ENCODE measurements at regions not wholly inside any gene's neighbourhood (a gene's known extent, or its start where the extent isn't known, plus 50 kb on each side); places are given as distances from the start of the nearest gene placed in this dataset.

DNA sequence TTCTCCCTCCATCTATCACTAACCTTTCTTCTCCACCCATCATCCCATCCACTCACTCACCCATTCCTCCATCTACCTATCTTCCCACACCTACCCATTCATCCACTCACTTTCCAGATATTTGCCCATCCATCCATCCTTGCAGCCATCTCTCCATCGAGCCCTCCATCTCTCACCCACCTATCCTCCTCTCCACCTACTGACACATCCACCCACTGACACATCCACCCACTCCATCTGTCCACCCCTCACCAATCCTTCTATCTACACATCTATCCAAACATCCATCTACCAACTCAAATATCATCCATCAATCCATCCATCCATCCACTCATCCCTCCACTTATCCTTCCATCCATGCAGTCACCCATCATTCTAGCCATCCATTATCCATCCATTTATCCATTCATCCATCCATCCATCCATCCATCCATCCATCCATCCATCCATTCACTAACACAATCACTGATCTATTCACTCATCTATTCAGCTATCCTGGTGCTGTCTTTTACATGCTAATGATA, 68.9 kb upstream of the SPTLC1 start:
- no peak for DNase-seq (ENCODE audit: extremely low spot score)
- POLR2A ChIA-PET = no interaction called here
- TF ChIP-seq NFRKB (IDR thresholded peaks at IDR 0.05) = no peak
- no peak for TF ChIP-seq LEF1 (IDR thresholded peaks at IDR 0.05; ENCODE audit: borderline replicate concordance)
- TF ChIP-seq SP1 (IDR thresholded peaks at IDR 0.05) = no peak
- no peak for TF ChIP-seq ZNF384 (IDR thresholded peaks at IDR 0.05)
- no peak for TF ChIP-seq TARDBP (IDR thresholded peaks at IDR 0.05)
- TF ChIP-seq CTBP1 (IDR thresholded peaks at IDR 0.05; ENCODE audit: borderline replicate concordance) = no peak
- TF ChIP-seq FOXK2 (IDR thresholded peaks at IDR 0.05) = no peak
- TF ChIP-seq HDGF (IDR thresholded peaks at IDR 0.05; ENCODE audit: borderline replicate concordance) = no peak
- TF ChIP-seq ELF4 (IDR thresholded peaks at IDR 0.05) = no peak
- TF ChIP-seq, protein P1, sequence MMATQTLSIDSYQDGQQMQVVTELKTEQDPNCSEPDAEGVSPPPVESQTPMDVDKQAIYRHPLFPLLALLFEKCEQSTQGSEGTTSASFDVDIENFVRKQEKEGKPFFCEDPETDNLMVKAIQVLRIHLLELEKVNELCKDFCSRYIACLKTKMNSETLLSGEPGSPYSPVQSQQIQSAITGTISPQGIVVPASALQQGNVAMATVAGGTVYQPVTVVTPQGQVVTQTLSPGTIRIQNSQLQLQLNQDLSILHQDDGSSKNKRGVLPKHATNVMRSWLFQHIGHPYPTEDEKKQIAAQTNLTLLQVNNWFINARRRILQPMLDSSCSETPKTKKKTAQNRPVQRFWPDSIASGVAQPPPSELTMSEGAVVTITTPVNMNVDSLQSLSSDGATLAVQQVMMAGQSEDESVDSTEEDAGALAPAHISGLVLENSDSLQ (IDR thresholded peaks at IDR 0.05) = no peak
- no peak for TF ChIP-seq L3MBTL2 (conservative IDR thresholded peaks at IDR 0.05)
- TF ChIP-seq FOXA1 (IDR thresholded peaks at IDR 0.05) = no peak
- no peak for TF ChIP-seq FOXM1 (IDR thresholded peaks at IDR 0.05; ENCODE audit: borderline replicate concordance)
- no peak for TF ChIP-seq SUZ12 (IDR thresholded peaks at IDR 0.05)
- no peak for TF ChIP-seq BHLHE40 (IDR thresholded peaks at IDR 0.05; ENCODE audit: borderline replicate concordance)
- no peak for TF ChIP-seq ARNT (IDR thresholded peaks at IDR 0.05)
- CTCF ChIA-PET = no interaction called here

DNA sequence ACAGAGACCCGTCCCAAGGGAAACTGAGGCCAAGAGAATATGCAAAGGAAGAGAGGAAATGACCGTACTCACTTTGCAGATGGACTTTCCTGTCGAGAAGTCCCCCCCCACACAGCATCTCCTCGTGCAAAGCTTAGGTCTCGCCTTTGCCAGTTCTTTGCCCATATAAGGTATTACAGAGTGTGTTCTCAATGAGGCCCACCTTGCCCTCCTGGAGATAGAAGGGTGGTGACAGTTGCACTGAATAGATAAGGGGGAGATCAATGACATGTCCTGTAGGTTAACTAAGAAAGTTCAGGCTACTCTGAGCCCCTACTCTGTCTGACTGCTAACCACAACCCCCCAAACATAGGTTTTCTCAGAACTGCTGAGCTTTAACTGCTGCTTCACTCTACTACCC, 68.2 kb upstream of the SPTLC1 start:
- CTCF ChIA-PET = no interaction called here
- TF ChIP-seq FOXA1 (IDR thresholded peaks at IDR 0.05) (no peak), ARNT (IDR thresholded peaks at IDR 0.05) (no peak), NFRKB (IDR thresholded peaks at IDR 0.05) (no peak), ZNF384 (IDR thresholded peaks at IDR 0.05) (no peak), FOXK2 (IDR thresholded peaks at IDR 0.05) (no peak), BHLHE40 (IDR thresholded peaks at IDR 0.05; ENCODE audit: borderline replicate concordance) (no peak), ELF4 (IDR thresholded peaks at IDR 0.05) (no peak), FOXM1 (IDR thresholded peaks at IDR 0.05; ENCODE audit: borderline replicate concordance) (no peak), SUZ12 (IDR thresholded peaks at IDR 0.05) (no peak), CTBP1 (IDR thresholded peaks at IDR 0.05; ENCODE audit: borderline replicate concordance) (no peak), HDGF (IDR thresholded peaks at IDR 0.05; ENCODE audit: borderline replicate concordance) (no peak)
- POLR2A ChIA-PET = no interaction called here
- DNase-seq (ENCODE audit: extremely low spot score) = no peak

DNA sequence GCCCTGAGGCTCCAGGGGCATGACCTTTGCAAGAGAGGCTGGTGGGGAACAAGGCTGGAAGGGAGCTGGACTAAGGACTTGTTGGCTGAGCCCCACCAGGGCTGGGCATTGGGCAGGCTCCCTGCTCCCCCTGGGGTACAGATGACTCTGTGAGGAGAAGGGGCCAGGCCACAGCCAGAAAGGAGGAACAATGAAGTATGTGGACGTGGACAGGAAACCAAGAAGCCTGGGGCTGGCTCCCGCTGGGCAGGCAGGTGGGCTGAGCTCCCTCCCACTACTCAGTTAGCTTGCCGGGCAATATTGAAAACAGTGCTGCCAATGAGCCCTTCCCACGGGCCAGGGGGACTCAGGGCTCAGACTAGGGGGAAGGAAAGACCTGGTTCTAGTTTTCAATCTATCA, 66.1 kb upstream of the SPTLC1 start:
- TF ChIP-seq FOXA1 (IDR thresholded peaks at IDR 0.05) (no peak), L3MBTL2 (conservative IDR thresholded peaks at IDR 0.05) (no peak), FOXM1 (IDR thresholded peaks at IDR 0.05; ENCODE audit: borderline replicate concordance) (no peak), NFRKB (IDR thresholded peaks at IDR 0.05) (no peak), CTBP1 (IDR thresholded peaks at IDR 0.05; ENCODE audit: borderline replicate concordance) (no peak), FOXK2 (IDR thresholded peaks at IDR 0.05) (no peak)
- POLR2A ChIA-PET = interaction anchor here (1.2 kb wide), 1 partner anchor 10 kb away, joined by 3 read pairs; no protein-coding TSS in a partner anchor
- no peak for DNase-seq (ENCODE audit: extremely low spot score)
- CTCF ChIA-PET = no interaction called here

DNA sequence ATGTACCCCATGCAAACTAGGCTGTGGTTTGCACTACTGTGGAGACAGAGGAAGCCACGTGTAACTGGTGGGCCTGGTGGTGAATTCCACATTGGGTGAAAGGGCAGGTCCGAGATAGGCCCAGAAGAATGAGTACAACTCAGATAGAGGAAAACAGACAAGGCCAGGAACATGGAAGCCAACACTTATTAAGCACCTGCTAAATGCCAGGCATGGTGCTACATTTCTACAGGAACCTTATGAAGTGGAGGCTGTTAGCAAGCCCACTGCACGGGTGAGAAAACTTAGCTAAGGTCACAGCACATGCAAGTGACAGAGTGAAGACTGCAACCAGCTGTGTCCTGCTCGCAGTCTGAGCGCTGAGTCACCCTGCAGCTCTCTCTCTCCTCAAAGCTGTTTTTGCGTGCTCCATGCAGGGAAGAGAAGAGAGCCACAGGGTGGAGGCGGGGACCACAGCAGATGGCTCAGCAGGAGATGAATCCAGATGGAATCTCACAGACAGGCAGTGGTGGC, 65.5 kb upstream of the SPTLC1 start:
- ChIA-PET CTCF (no interaction called here), POLR2A (interaction anchor here (1.2 kb wide), 1 partner anchor 9 kb away, joined by 3 read pairs; no protein-coding TSS in a partner anchor)
- no peak for DNase-seq (ENCODE audit: extremely low spot score)
- TF ChIP-seq L3MBTL2 (conservative IDR thresholded peaks at IDR 0.05) (no peak), ZNF384 (IDR thresholded peaks at IDR 0.05) (no peak), TARDBP (IDR thresholded peaks at IDR 0.05) (no peak), HDGF (IDR thresholded peaks at IDR 0.05; ENCODE audit: borderline replicate concordance) (no peak), BHLHE40 (IDR thresholded peaks at IDR 0.05; ENCODE audit: borderline replicate concordance) (no peak)

DNA sequence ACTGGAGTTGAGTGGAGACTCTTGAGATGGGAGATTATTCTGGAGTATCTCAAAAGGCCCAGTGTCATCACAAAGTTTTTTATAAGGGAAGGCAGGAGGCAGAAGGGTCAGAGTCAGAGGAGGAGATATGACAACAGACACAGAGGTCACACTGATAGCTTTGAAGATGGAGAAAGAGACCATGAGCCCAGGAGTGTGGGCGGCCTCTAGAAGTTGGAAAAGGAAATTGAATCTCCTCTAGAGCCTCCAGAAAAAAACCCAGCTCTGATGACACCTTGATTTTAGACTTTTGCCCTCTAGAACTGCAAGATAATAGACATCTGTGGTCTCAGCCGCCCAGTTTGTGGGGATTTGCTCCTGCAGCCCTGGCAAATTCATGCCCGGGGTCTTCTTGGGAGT, 64.8 kb upstream of the SPTLC1 start:
- ChIA-PET CTCF (no interaction called here), POLR2A (no interaction called here)
- DNase-seq (ENCODE audit: extremely low spot score) = no peak
- no peak for TF ChIP-seq FOXK2 (IDR thresholded peaks at IDR 0.05)
- no peak for TF ChIP-seq TARDBP (IDR thresholded peaks at IDR 0.05)

DNA sequence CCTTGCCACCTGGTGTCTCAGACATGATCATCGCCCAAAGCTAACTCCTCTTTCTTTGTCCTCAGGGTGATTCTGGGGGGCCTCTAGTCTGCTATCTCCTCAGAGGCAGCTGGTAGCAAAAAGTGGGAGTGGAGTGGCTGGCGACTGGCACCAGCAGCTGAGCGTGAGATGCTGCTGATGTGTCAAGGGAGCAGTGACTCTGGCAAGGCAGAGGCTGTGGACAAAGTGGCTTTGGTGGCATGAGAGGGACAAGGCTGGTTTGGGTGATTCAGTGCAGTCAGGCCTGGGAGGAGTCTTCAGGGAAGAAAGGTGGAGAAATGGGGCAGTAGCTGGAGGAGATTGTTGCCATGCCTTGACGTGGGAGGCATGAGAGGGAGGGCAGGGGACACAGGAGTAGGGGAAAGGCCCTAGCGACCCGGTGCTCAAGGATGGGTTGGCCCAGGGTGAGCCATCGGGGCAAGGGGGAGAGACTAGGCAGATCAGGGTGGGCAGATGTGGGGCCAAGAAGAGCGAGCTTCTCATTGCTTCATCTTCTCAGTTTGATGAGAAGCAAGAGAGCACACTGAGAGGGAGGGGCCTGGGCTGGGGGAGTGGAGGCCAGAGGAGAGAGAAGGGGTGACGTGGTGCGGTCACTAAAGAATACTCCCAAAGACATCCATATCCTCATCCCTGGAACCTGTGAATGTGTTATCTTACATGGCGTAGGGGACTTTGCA, 64.2 kb upstream of the SPTLC1 start:
- DNase-seq (ENCODE audit: extremely low spot score) = no peak
- ChIA-PET POLR2A (no interaction called here), CTCF (no interaction called here)
- no peak for TF ChIP-seq LEF1 (IDR thresholded peaks at IDR 0.05; ENCODE audit: borderline replicate concordance)
- no peak for TF ChIP-seq FOXM1 (IDR thresholded peaks at IDR 0.05; ENCODE audit: borderline replicate concordance)
- TF ChIP-seq FOXK2 (IDR thresholded peaks at IDR 0.05) = no peak
- TF ChIP-seq L3MBTL2 (conservative IDR thresholded peaks at IDR 0.05) = no peak
- TF ChIP-seq NFRKB (IDR thresholded peaks at IDR 0.05) = no peak
- no peak for TF ChIP-seq HDGF (IDR thresholded peaks at IDR 0.05; ENCODE audit: borderline replicate concordance)
- TF ChIP-seq SP1 (IDR thresholded peaks at IDR 0.05) = no peak
- TF ChIP-seq TARDBP (IDR thresholded peaks at IDR 0.05) = no peak
- TF ChIP-seq CTBP1 (IDR thresholded peaks at IDR 0.05; ENCODE audit: borderline replicate concordance) = no peak
- TF ChIP-seq BHLHE40 (IDR thresholded peaks at IDR 0.05; ENCODE audit: borderline replicate concordance) = no peak
- no peak for TF ChIP-seq ZNF384 (IDR thresholded peaks at IDR 0.05)
- no peak for TF ChIP-seq ELF4 (IDR thresholded peaks at IDR 0.05)
- TF ChIP-seq, protein P1 (IDR thresholded peaks at IDR 0.05) = no peak
- no peak for TF ChIP-seq SUZ12 (IDR thresholded peaks at IDR 0.05)
- TF ChIP-seq FOXA1 (IDR thresholded peaks at IDR 0.05) = no peak
- no peak for TF ChIP-seq ARNT (IDR thresholded peaks at IDR 0.05)

DNA sequence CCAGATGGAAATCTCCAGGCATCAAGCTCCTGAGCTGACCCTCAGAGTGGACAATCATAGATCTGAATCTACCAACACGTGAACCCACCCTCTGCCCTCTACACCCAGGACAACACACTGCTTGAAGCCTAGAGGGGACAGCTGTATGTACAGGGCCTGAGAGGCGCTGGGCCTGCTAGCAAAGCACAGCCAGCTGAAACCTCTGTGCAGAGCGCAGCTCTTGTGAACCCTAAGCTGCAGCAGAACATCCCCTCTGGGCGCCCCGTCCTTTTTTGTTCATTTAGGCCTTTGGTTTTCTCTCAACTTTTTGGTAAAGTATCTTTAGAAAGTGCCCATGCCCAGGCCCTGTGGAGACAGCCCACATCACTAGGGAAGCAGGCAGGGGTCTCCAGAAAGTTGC, 62.4 kb upstream of the SPTLC1 start:
- ChIA-PET POLR2A (no interaction called here), CTCF (no interaction called here)
- no peak for TF ChIP-seq NFRKB (IDR thresholded peaks at IDR 0.05)
- no peak for TF ChIP-seq ELF4 (IDR thresholded peaks at IDR 0.05)
- no peak for TF ChIP-seq BHLHE40 (IDR thresholded peaks at IDR 0.05; ENCODE audit: borderline replicate concordance)
- no peak for TF ChIP-seq FOXM1 (IDR thresholded peaks at IDR 0.05; ENCODE audit: borderline replicate concordance)
- no peak for TF ChIP-seq TARDBP (IDR thresholded peaks at IDR 0.05)
- TF ChIP-seq ZNF384 (IDR thresholded peaks at IDR 0.05) = no peak
- no peak for TF ChIP-seq FOXA1 (IDR thresholded peaks at IDR 0.05)
- no peak for TF ChIP-seq SUZ12 (IDR thresholded peaks at IDR 0.05)
- TF ChIP-seq LEF1 (IDR thresholded peaks at IDR 0.05; ENCODE audit: borderline replicate concordance) = no peak
- TF ChIP-seq, protein P1 (IDR thresholded peaks at IDR 0.05) = no peak
- no peak for TF ChIP-seq CTBP1 (IDR thresholded peaks at IDR 0.05; ENCODE audit: borderline replicate concordance)
- no peak for TF ChIP-seq L3MBTL2 (conservative IDR thresholded peaks at IDR 0.05)
- no peak for DNase-seq (ENCODE audit: extremely low spot score)

Measured in HEK293T (cell line).